Skeletal muscle cell (primary cell): ENCODE measurements at regions not wholly inside any gene's neighbourhood (a gene's known extent, or its start where the extent isn't known, plus 50 kb on each side); places are given as distances from the start of the nearest gene placed in this dataset.
"Not testable (repeated sequence)": the region's sequence is repeated elsewhere in the genome, so short reads cannot be mapped to it uniquely, and the experiment has no call there.

Source experiments
- DNase-seq: peaks from one replicate; pipeline ENCODE4 v3.0.0-alpha.2; 2010; ENCODE audit warnings: low read depth
- H3K4me3 ChIP-seq: 2 replicates; pipeline ENCODE4 v1.5.1; 2011; ENCODE audit warnings: low read depth, mild to moderate bottlenecking, control low read depth, low read length, moderate library complexity

DNA sequence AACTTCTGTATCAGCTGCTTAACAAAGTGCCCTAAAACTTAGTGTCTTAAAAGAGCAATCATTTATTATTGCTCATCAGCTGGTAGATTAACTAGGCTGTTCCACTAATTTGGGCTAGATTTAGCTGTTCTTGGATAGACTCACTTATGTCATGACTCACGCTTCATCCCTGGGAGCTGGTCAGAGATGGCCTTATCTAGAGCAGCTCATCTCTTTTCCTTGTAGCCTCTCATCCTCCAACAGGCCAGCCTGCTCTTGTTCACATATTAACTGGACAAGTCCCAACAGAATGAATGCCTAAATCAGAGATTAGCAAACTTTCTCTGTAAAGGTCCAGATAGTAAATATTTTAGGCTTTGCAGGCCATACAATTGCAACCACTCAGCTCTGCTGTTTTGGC, 66.9 kb upstream of the PLAAT1 start:
- no peak overlapping the region for H3K4me3 ChIP-seq
- no peak for DNase-seq

DNA sequence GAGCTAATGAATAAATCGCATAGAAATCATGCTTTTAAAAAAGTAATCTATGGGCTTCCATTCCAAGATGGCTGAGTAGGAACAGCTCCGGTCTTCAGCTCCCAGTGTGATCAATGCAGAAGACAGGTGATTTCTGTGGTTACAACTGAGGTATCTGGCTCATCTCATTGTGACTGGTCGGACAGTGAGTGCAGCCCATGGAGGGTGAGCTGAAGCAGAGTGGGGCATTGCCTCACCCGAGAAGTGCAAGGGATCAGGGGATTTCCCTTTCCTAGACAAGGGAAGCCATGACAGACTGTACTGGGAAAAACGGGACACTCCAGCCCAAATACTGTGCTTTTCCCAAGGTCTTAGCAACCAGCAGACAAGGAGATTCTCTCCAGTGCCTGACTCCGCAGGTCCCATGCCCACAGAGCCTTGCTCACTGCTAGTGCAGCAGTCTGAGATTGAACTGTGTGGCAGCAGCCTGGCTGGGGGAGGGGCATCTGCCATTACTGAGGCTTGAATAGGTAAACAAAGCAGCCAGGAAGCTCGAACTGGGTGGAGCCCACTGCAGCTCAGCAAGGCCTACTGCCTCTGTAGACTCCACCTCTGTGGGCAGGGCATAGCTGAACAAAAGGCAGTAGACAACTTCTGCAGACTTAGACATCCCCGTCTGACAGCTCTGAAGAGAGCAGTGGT, 61.5 kb upstream of the PLAAT1 start:
- not testable (repeated sequence) for H3K4me3 ChIP-seq, DNase-seq

DNA sequence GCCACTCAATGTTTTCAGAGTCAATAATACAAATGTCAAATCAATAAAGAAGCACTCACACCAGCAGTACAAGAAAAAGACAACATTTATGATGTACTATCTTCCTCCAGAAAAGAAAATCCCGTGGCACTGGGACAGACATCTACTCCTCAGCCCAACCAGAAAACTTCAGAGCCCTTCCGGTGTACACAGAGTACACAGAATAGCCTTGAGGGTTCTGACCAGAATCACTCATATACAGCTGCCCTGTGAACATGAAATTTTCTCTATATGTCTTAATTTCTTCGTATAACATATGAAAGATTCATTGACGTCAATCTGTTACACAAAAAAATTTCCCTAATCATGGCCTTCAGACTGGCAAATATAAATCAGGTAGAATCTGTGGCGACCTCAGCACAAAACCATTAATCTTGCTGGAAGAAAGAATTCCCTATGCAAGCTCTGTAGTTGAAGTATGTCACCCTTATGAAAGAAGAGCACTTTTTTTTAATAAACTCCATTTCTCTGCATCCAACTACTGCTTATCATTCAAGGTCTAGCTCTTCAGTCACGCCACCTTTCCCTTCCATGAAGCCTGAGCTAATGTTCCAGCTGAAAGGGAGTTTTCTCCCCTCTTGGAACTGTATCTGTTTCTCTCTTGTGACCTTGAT, 53.8 kb upstream of the PLAAT1 start:
- DNase-seq: no peak
- H3K4me3 ChIP-seq: no peak overlapping the region

DNA sequence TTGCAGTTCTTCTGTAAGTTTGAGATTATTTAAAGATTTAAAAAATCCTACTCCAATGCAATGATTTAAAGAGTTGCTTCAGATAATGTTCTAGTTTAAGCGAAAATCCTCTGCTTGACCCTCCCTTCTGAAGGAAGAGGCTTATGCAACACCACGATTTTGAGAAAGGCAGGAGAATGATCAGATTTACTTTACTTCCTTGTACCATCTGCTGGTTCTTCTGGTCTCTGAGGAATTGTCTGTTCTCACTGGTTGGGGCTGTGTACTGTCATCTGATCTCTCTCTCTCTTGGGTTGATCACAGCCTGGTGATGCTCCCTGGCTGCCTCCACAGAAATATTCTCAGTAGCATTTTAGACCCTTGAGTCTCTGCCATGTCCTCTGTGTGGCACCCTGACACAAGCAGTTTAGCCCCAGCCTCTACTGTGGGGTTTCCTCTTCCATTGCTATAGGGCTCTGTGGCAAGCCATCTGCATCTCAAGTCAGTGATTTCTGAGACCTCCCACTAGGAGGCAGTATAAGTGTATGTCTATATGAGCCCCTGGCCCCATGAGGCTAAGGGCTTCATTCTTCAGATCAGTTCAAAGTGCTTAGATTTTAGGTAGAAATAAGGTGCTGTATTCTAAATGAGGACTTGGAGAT, 50.8 kb upstream of the PLAAT1 start:
- DNase-seq: no peak
- H3K4me3 ChIP-seq: no peak overlapping the region
